ES-I3 (cell line): ENCODE measurements at regions not wholly inside any gene's neighbourhood (a gene's known extent, or its start where the extent isn't known, plus 50 kb on each side); places are given as distances from the start of the nearest gene placed in this dataset.
"Not testable (repeated sequence)": the region's sequence is repeated elsewhere in the genome, so short reads cannot be mapped to it uniquely, and the experiment has no call there.

Experiments
- H3K36me3 ChIP-seq: 2 replicates; pipeline ENCODE4 v1.6.1; 2013; ENCODE audit warnings: mild to moderate bottlenecking, low read length, control low read depth, moderate library complexity; ENCODE audit not compliant: insufficient read depth
- H3K4me1 ChIP-seq: 2 replicates; pipeline ENCODE4 v1.6.1; 2013; ENCODE audit warnings: mild to moderate bottlenecking, control low read depth, low read length; ENCODE audit not compliant: insufficient read depth
- H3K9ac ChIP-seq: 2 replicates; pipeline ENCODE4 v1.6.1; 2013; ENCODE audit warnings: low read depth, mild to moderate bottlenecking, low read length, moderate library complexity
- H3K9me3 ChIP-seq: 2 replicates; pipeline ENCODE4 v1.6.1; 2013; ENCODE audit warnings: mild to moderate bottlenecking, low read length, moderate library complexity; ENCODE audit not compliant: control insufficient read depth, insufficient read depth

GRCh38 chr3:177664380-177665103 lies 467.3 kb upstream of the TBL1XR1 start:
- not testable (repeated sequence) for H3K4me1 ChIP-seq, H3K9ac ChIP-seq, H3K36me3 ChIP-seq, H3K9me3 ChIP-seq

- H3K36me3 ChIP-seq = no peaks in the 10 kb centered on the region
- no peaks in the 10 kb centered on the region for H3K4me1 ChIP-seq
- H3K9ac ChIP-seq = no peak overlapping the region
- H3K9me3 ChIP-seq = peaks cover 5% of the 10 kb centered on the region; the same call in 1 of the 2 replicates
These were observed 468.0 kb upstream of the TBL1XR1 start for GRCh38 chr3:177665122-177665808.

GRCh38 chr3:177672252-177672911 lies 475.1 kb upstream of the TBL1XR1 start:
- Histone ChIP-seq H3K9me3 (no peaks in the 10 kb centered on the region), H3K4me1 (no peaks in the 10 kb centered on the region), H3K9ac (no peak overlapping the region), H3K36me3 (no peaks in the 10 kb centered on the region)

- no peak overlapping the region for H3K9ac ChIP-seq
These were observed 476.0 kb upstream of the TBL1XR1 start for GRCh38 chr3:177673112-177673914.

GRCh38 chr3:177674186-177674585 lies 476.9 kb upstream of the TBL1XR1 start:
- H3K9me3 ChIP-seq = no peaks in the 10 kb centered on the region
- no peak overlapping the region for H3K9ac ChIP-seq
- no peaks in the 10 kb centered on the region for H3K36me3 ChIP-seq
- no peaks in the 10 kb centered on the region for H3K4me1 ChIP-seq

More at GRCh38 chr3:177673112-177673914, 476.0 kb upstream of the TBL1XR1 start:
- no peaks in the 10 kb centered on the region for H3K36me3 ChIP-seq
- H3K4me1 ChIP-seq = no peaks in the 10 kb centered on the region
- H3K9me3 ChIP-seq = no peaks in the 10 kb centered on the region

- H3K4me1 ChIP-seq = no peaks in the 10 kb centered on the region
These were observed 478.9 kb upstream of the TBL1XR1 start for GRCh38 chr3:177676148-177676547.

GRCh38 chr3:177676947-177677587 lies 479.8 kb upstream of the TBL1XR1 start:
- H3K9ac ChIP-seq = no peak overlapping the region
- no peaks in the 10 kb centered on the region for H3K36me3 ChIP-seq
- no peaks in the 10 kb centered on the region for H3K4me1 ChIP-seq
- no peaks in the 10 kb centered on the region for H3K9me3 ChIP-seq

More at GRCh38 chr3:177676148-177676547, 478.9 kb upstream of the TBL1XR1 start:
- Histone ChIP-seq H3K9ac (no peak overlapping the region), H3K9me3 (no peaks in the 10 kb centered on the region), H3K36me3 (no peaks in the 10 kb centered on the region)

GRCh38 chr3:177679568-177680471 lies 482.5 kb upstream of the TBL1XR1 start:
- no peaks in the 10 kb centered on the region for H3K36me3 ChIP-seq
- H3K9ac ChIP-seq = no peak overlapping the region
- H3K4me1 ChIP-seq = no peaks in the 10 kb centered on the region; the same call in 1 of the 2 replicates
- no peaks in the 10 kb centered on the region for H3K9me3 ChIP-seq

- Histone ChIP-seq H3K9me3 (no peaks in the 10 kb centered on the region), H3K36me3 (no peaks in the 10 kb centered on the region), H3K4me1 (no peaks in the 10 kb centered on the region; the same call in 1 of the 2 replicates), H3K9ac (no peak overlapping the region)
These were observed 483.2 kb upstream of the TBL1XR1 start for GRCh38 chr3:177680472-177680821.

GRCh38 chr3:177681156-177681555 lies 483.9 kb upstream of the TBL1XR1 start:
- Histone ChIP-seq H3K4me1 (no peaks in the 10 kb centered on the region; the same call in 1 of the 2 replicates), H3K9me3 (no peaks in the 10 kb centered on the region), H3K36me3 (no peaks in the 10 kb centered on the region), H3K9ac (no peak overlapping the region)

GRCh38 chr3:177681852-177682251 lies 484.6 kb upstream of the TBL1XR1 start:
- Histone ChIP-seq H3K9ac (no peak overlapping the region), H3K36me3 (no peaks in the 10 kb centered on the region), H3K4me1 (no peaks in the 10 kb centered on the region; the same call in 1 of the 2 replicates), H3K9me3 (no peaks in the 10 kb centered on the region)

- Histone ChIP-seq H3K36me3 (no peaks in the 10 kb centered on the region), H3K9ac (no peak overlapping the region), H3K9me3 (no peaks in the 10 kb centered on the region), H3K4me1 (no peaks in the 10 kb centered on the region; the same call in 1 of the 2 replicates)
These were observed 486.3 kb upstream of the TBL1XR1 start for GRCh38 chr3:177683586-177683985.

GRCh38 chr3:177686671-177687070 lies 489.4 kb upstream of the TBL1XR1 start:
- Histone ChIP-seq H3K9ac (no peak overlapping the region), H3K9me3 (no peaks in the 10 kb centered on the region), H3K4me1 (no peaks in the 10 kb centered on the region; the same call in 1 of the 2 replicates), H3K36me3 (no peaks in the 10 kb centered on the region)
